ENCODE measurements at regions not wholly inside any gene's neighbourhood (a gene's known extent, or its start where the extent isn't known, plus 50 kb on each side); places are given as distances from the start of the nearest gene placed in this dataset.

GRCh38 chr7:26995666-26996065, 100.1 kb downstream of the HOXA1 start:
- TF ChIP-seq CTCF (IDR thresholded peaks at IDR 0.05; ENCODE audit: low read depth, low read length, poor library complexity, severe bottlenecking) (no peak), EZH2phosphoT487 (IDR thresholded peaks at IDR 0.05; ENCODE audit: borderline replicate concordance, low read length) (no peak)
